SK-N-SH treated with all-trans-retinoic acid at 6 μM for 48 hours (cell line): ENCODE measurements at regions not wholly inside any gene's neighbourhood (a gene's known extent, or its start where the extent isn't known, plus 50 kb on each side); places are given as distances from the start of the nearest gene placed in this dataset.

Experiments used
- ARNTL ChIP-seq: fragments of 450-650 bp; formaldehyde crosslinking; IDR thresholded peaks from 2 replicates; pipeline ENCODE4 v1.5.0; 2020; ENCODE audit warnings: low read depth, mild to moderate bottlenecking, moderate library complexity, borderline replicate concordance
- BACH2 ChIP-seq: fragments of 250-450 bp; sonication (Bioruptor Pico); IDR thresholded peaks from 2 replicates; pipeline ENCODE4 v1.9.0; 2021; ENCODE audit warnings: mild to moderate bottlenecking, borderline replicate concordance
- CSRNP3 ChIP-seq: fragments of 250-450 bp; sonication (Bioruptor Pico); IDR thresholded peaks from 2 replicates; pipeline ENCODE4 v1.5.1; 2021; ENCODE audit warnings: mild to moderate bottlenecking, moderate library complexity
- ESRRG ChIP-seq: fragments of 250-450 bp; sonication (Bioruptor Pico); IDR thresholded peaks from 2 replicates; pipeline ENCODE4 v1.6.1; 2021; ENCODE audit warnings: mild to moderate bottlenecking
- GLIS3 ChIP-seq: fragments of 250-450 bp; sonication (Bioruptor Pico); IDR thresholded peaks from 2 replicates; pipeline ENCODE4 v1.5.0; 2020; ENCODE audit warnings: mild to moderate bottlenecking, moderate library complexity
- PATZ1 ChIP-seq: fragments of 250-450 bp; sonication (Bioruptor Pico); IDR thresholded peaks from 2 replicates; pipeline ENCODE4 v1.8.0; 2020; ENCODE audit warnings: mild to moderate bottlenecking, moderate library complexity, borderline replicate concordance
- TCF4 ChIP-seq: fragments of 250-450 bp; sonication (Bioruptor Pico); IDR thresholded peaks from 2 replicates; pipeline ENCODE4 v1.8.0; 2021; ENCODE audit warnings: mild to moderate bottlenecking, moderate library complexity, borderline replicate concordance
- ZFP3 ChIP-seq: fragments of 250-450 bp; sonication (Bioruptor Pico); IDR thresholded peaks from 2 replicates; pipeline ENCODE4 v1.5.0; 2020; ENCODE audit warnings: mild to moderate bottlenecking, moderate library complexity
- ZFP30 ChIP-seq: fragments of 450-650 bp; formaldehyde crosslinking; IDR thresholded peaks from 2 replicates; pipeline ENCODE4 v1.5.0; 2022; ENCODE audit warnings: mild to moderate bottlenecking, moderate library complexity
- ZNF8 ChIP-seq: fragments of 450-650 bp; formaldehyde crosslinking; IDR thresholded peaks from 2 replicates; pipeline ENCODE4 v1.5.0; 2020; ENCODE audit warnings: mild to moderate bottlenecking, moderate library complexity

GRCh38 chr18:71995904-71996465 is 548.2 kb downstream of the CBLN2 start:
- TF ChIP-seq TCF4 (CRISPR knock-in tag) (no peak; the same call in none of the 2 replicates), ZFP3 (no peak), ESRRG (CRISPR knock-in tag) (no peak), GLIS3 (CRISPR knock-in tag) (no peak), PATZ1 (no peak), ZFP30 (CRISPR knock-in tag) (no peak), CSRNP3 (CRISPR knock-in tag) (no peak), ARNTL (no peak), ZNF8 (CRISPR knock-in tag) (no peak), BACH2 (CRISPR knock-in tag) (no peak)
